H1 (cell line): ENCODE measurements at regions not wholly inside any gene's neighbourhood (a gene's known extent, or its start where the extent isn't known, plus 50 kb on each side); places are given as distances from the start of the nearest gene placed in this dataset.

ENCODE experiments used
- CTCF ChIA-PET: fragments of 300-600 bp; sonication (Branson Sonifier 250); formaldehyde crosslinking; loops from one replicate; lab custom pipeline; 2021; ENCODE audit not compliant: partially characterized antibody; lab: Charles Lee
- POLR2A ChIA-PET: fragments of 300-600 bp; sonication (Branson Sonifier 250); formaldehyde crosslinking; loops from one replicate; lab custom pipeline; 2021; ENCODE audit warnings: inconsistent platforms; ENCODE audit not compliant: partially characterized antibody; lab: Charles Lee
- DNase-seq, 2 experiments: peaks; one replicate each; pipeline versions ENCODE4 v3.0.0 to v3.0.0-alpha.2; 2010 to 2022; ENCODE audit warnings: low spot score in 2 of 2, low read depth in 1 of 2, mixed read lengths in 1 of 2
- FAIRE-seq: peaks from 2 replicates; lab custom pipeline; 2011; peaks lifted over from hg19 to GRCh38; lab: Jason Lieb, UNC
- H2AFZ ChIP-seq: 2 replicates; pipeline ENCODE4 v1.8.1; 2012; ENCODE audit warnings: low read length, inconsistent platforms
- H2AK5ac ChIP-seq: 2 replicates; pipeline ENCODE4 v1.6.1; 2013; ENCODE audit warnings: low read depth, low read length
- H2BK120ac ChIP-seq: replicated peaks from 2 replicates; pipeline ENCODE3; 2013; ENCODE audit warnings: low read depth, low read length, inconsistent platforms
- H2BK12ac ChIP-seq: 2 replicates; pipeline ENCODE4 v1.6.1; 2013; ENCODE audit warnings: low read depth, low read length
- H2BK15ac ChIP-seq: 2 replicates; pipeline ENCODE4 v1.6.1; 2013; ENCODE audit warnings: low read length
- H2BK20ac ChIP-seq: 2 replicates; pipeline ENCODE4 v1.6.1; 2013; ENCODE audit warnings: low read length
- H2BK5ac ChIP-seq: 2 replicates; pipeline ENCODE4 v1.6.1; 2013; ENCODE audit warnings: low read depth, low read length
- H3K14ac ChIP-seq: 2 replicates; pipeline ENCODE4 v1.6.1; 2013; ENCODE audit warnings: inconsistent platforms; ENCODE audit not compliant: insufficient read length
- H3K18ac ChIP-seq: 2 replicates; pipeline ENCODE4 v1.6.1; 2013; ENCODE audit warnings: low read length; ENCODE audit errors: extremely low read depth
- H3K23ac ChIP-seq: 2 replicates; pipeline ENCODE4 v1.6.1; 2013; ENCODE audit warnings: inconsistent platforms; ENCODE audit not compliant: insufficient read length
- H3K23me2 ChIP-seq: 2 replicates; pipeline ENCODE4 v1.6.1; 2013; ENCODE audit warnings: low read depth, low read length
- H3K27ac ChIP-seq: 2 replicates; pipeline ENCODE4 v1.6.1; 2011; ENCODE audit warnings: low read depth, low read length, inconsistent platforms
- H3K27me3 ChIP-seq, 4 experiments: replicated peaks in 1 of 4; 1 replicate in 1 of 4; 2 replicates in 3 of 4; pipeline versions ENCODE4 v1.6.1 to v1.8.1; 2011 to 2013; ENCODE audit warnings: low read length in 3 of 4, mild to moderate bottlenecking in 3 of 4, inconsistent platforms in 2 of 4, mixed read lengths in 2 of 4, moderate library complexity in 1 of 4; ENCODE audit not compliant: control insufficient read depth in 3 of 4, insufficient read depth in 3 of 4; ENCODE audit errors: extremely low read depth in 1 of 4
- H3K36me3 ChIP-seq, 4 experiments: 2 replicates each; pipeline versions ENCODE4 v1.6.1 to v1.8.1; 2011 to 2013; ENCODE audit warnings: mild to moderate bottlenecking in 4 of 4, low read length in 3 of 4, moderate library complexity in 2 of 4, control low read depth in 1 of 4, inconsistent platforms in 1 of 4; ENCODE audit not compliant: insufficient read depth in 4 of 4, control insufficient read depth in 2 of 4
- H3K4ac ChIP-seq: replicated peaks from 2 replicates; pipeline ENCODE3; 2013; ENCODE audit warnings: low read length, low read depth, mixed read lengths, inconsistent platforms; ENCODE audit not compliant: insufficient read length
- H3K4me1 ChIP-seq, 4 experiments: replicated peaks in 1 of 4; 1 replicate in 1 of 4; 2 replicates in 3 of 4; pipeline versions ENCODE4 v1.6.1 to v1.8.1; 2011 to 2013; ENCODE audit warnings: low read length in 3 of 4, inconsistent platforms in 2 of 4, mixed read lengths in 1 of 4; ENCODE audit not compliant: insufficient read depth in 4 of 4, control insufficient read depth in 3 of 4
- H3K4me2 ChIP-seq, 2 experiments: 2 replicates each; pipeline versions ENCODE4 v1.6.1 to v1.8.1; 2011 to 2013; ENCODE audit warnings: low read depth in 2 of 2, low read length in 2 of 2, control low read depth in 1 of 2, inconsistent platforms in 1 of 2, mild to moderate bottlenecking in 1 of 2; ENCODE audit not compliant: insufficient read depth in 1 of 2
- H3K4me3 ChIP-seq, 4 experiments: fragments of 200-600, 300-600 bp in 1 of 4; sonication (generic), shearing (Covaris generic), sonication (Bioruptor Twin) in 1 of 4; 2 replicates each; pipeline versions ENCODE4 v1.5.1 to v1.8.1; 2011 to 2016; ENCODE audit warnings: low read length in 4 of 4, low read depth in 3 of 4, control low read depth in 2 of 4, inconsistent platforms in 2 of 4, mild to moderate bottlenecking in 2 of 4, mixed read lengths in 1 of 4, moderate library complexity in 1 of 4; ENCODE audit not compliant: insufficient read depth in 2 of 4; ENCODE audit errors: extremely low read depth in 1 of 4
- H3K56ac ChIP-seq: replicated peaks from 2 replicates; pipeline ENCODE3; 2013; ENCODE audit warnings: low read depth, mild to moderate bottlenecking, mixed read lengths, low read length, inconsistent platforms; ENCODE audit not compliant: insufficient read length
- H3K79me1 ChIP-seq: 2 replicates; pipeline ENCODE4 v1.6.1; 2013; ENCODE audit warnings: low read depth, low read length, control low read depth
- H3K79me2 ChIP-seq, 2 experiments: 2 replicates each; pipeline versions ENCODE4 v1.6.1 to v1.8.1; 2012 to 2013; ENCODE audit warnings: low read length in 2 of 2, mild to moderate bottlenecking in 2 of 2, inconsistent platforms in 1 of 2; ENCODE audit not compliant: insufficient read depth in 2 of 2, control insufficient read depth in 1 of 2
- H3K9ac ChIP-seq, 4 experiments: replicated peaks in 1 of 4; 1 replicate in 1 of 4; 2 replicates in 3 of 4; pipeline versions ENCODE4 v1.6.1 to v1.8.1; 2011 to 2013; ENCODE audit warnings: low read depth in 3 of 4, low read length in 3 of 4, control low read depth in 2 of 4, mild to moderate bottlenecking in 2 of 4, moderate library complexity in 2 of 4, inconsistent platforms in 1 of 4; ENCODE audit errors: extremely low read depth in 1 of 4
- H3K9me3 ChIP-seq, 2 experiments: 2 replicates each; pipeline versions ENCODE4 v1.6.1 to v1.8.1; 2012 to 2013; ENCODE audit warnings: mild to moderate bottlenecking in 2 of 2, moderate library complexity in 2 of 2, control low read depth in 1 of 2, inconsistent platforms in 1 of 2, low read depth in 1 of 2, low read length in 1 of 2, mixed read lengths in 1 of 2; ENCODE audit not compliant: insufficient read depth in 2 of 2
- H4K20me1 ChIP-seq, 2 experiments: replicated peaks in 1 of 2; 2 replicates each; pipeline versions ENCODE3 to v1.8.1; 2011 to 2013; ENCODE audit warnings: inconsistent platforms in 2 of 2, low read length in 2 of 2, mild to moderate bottlenecking in 1 of 2; ENCODE audit not compliant: insufficient read depth in 2 of 2, control insufficient read depth in 1 of 2
- H4K5ac ChIP-seq: 2 replicates; pipeline ENCODE4 v1.6.1; 2013; ENCODE audit warnings: low read length, low read depth, mixed read lengths, inconsistent platforms; ENCODE audit not compliant: insufficient read length
- H4K8ac ChIP-seq: 2 replicates; pipeline ENCODE4 v1.8.0; 2013; ENCODE audit warnings: mild to moderate bottlenecking, moderate library complexity, low read length, inconsistent platforms; ENCODE audit not compliant: insufficient read depth; ENCODE audit errors: extremely low read depth
- H4K91ac ChIP-seq: replicated peaks from 2 replicates; pipeline ENCODE3; 2013; ENCODE audit warnings: low read length, mixed read lengths, inconsistent platforms; ENCODE audit not compliant: insufficient read length
- ASH2L ChIP-seq: fragments of 200-600, 300-600 bp; sonication (generic); IDR thresholded peaks from one replicate; pipeline ENCODE4 v1.7.1; 2017; ENCODE audit warnings: low read length
- CBX5 ChIP-seq: fragments of 300-800, 300-1000 bp; sonication (generic); IDR thresholded peaks from 2 replicates; pipeline ENCODE4 v1.7.1; 2016; ENCODE audit warnings: antibody characterized with exemption, low read length, low read depth
- CTBP2 ChIP-seq: IDR thresholded peaks from 2 replicates; pipeline ENCODE4 v1.7.0; 2011; ENCODE audit warnings: borderline replicate concordance, mild to moderate bottlenecking, moderate library complexity, mixed read lengths, low read length; ENCODE audit not compliant: insufficient read depth, insufficient read length
- EGR1 ChIP-seq: IDR thresholded peaks from 2 replicates; pipeline ENCODE4 v1.6.1; 2011; ENCODE audit warnings: low read depth, low read length, borderline replicate concordance
- EP300 ChIP-seq, 2 experiments: IDR thresholded peaks; 1 replicate in 1 of 2; 2 replicates in 1 of 2; pipeline ENCODE4 v1.6.1; 2011 to 2012; ENCODE audit warnings: low read depth in 2 of 2, low read length in 2 of 2, mild to moderate bottlenecking in 2 of 2, borderline replicate concordance in 1 of 2, inconsistent platforms in 1 of 2, moderate library complexity in 1 of 2
- GTF2F1 ChIP-seq: IDR thresholded peaks from 2 replicates; pipeline ENCODE4 v1.6.1; 2012; ENCODE audit warnings: low read depth, low read length, improper control_type of control experiment, borderline replicate concordance
- HDAC2 ChIP-seq, 2 experiments: fragments of 300-600 bp in 1 of 2; sonication (generic) in 1 of 2; IDR thresholded peaks; 2 replicates each; pipeline ENCODE4 v1.6.1; 2011 to 2012; ENCODE audit warnings: low read depth in 2 of 2, low read length in 2 of 2, mild to moderate bottlenecking in 2 of 2, moderate library complexity in 2 of 2, borderline replicate concordance in 1 of 2, inconsistent platforms in 1 of 2
- MAX ChIP-seq: IDR thresholded peaks from 2 replicates; pipeline ENCODE4 v1.6.1; 2012; ENCODE audit warnings: inconsistent platforms
- POU5F1 ChIP-seq: IDR thresholded peaks from 2 replicates; pipeline ENCODE4 v1.6.1; 2011; ENCODE audit warnings: low read depth, mild to moderate bottlenecking, low read length, moderate library complexity
- RAD21 ChIP-seq, 2 experiments: IDR thresholded peaks in 1 of 2; conservative IDR thresholded peaks in 1 of 2; 2 replicates each; pipeline ENCODE4 v1.6.1; 2011; ENCODE audit warnings: low read depth in 2 of 2, low read length in 2 of 2, improper control_type of control experiment in 1 of 2, inconsistent platforms in 1 of 2, mild to moderate bottlenecking in 1 of 2, moderate library complexity in 1 of 2
- SIN3A ChIP-seq, 2 experiments: IDR thresholded peaks in 1 of 2; conservative IDR thresholded peaks in 1 of 2; 2 replicates each; pipeline ENCODE4 v1.6.1; 2011 to 2012; ENCODE audit warnings: low read length in 2 of 2, improper control_type of control experiment in 1 of 2, low read depth in 1 of 2, mild to moderate bottlenecking in 1 of 2
- SUZ12 ChIP-seq: fragments of 200-600 bp; sonication (generic); IDR thresholded peaks from 2 replicates; pipeline ENCODE4 v1.6.1; 2012; ENCODE audit warnings: mild to moderate bottlenecking, inconsistent platforms, low read length, moderate library complexity, mixed read lengths
- TAF1 ChIP-seq: IDR thresholded peaks from 2 replicates; pipeline ENCODE4 v1.6.1; 2011; ENCODE audit warnings: mild to moderate bottlenecking, low read depth, low read length
- TEAD4 ChIP-seq: IDR thresholded peaks from 2 replicates; pipeline ENCODE4 v1.6.1; 2012; ENCODE audit warnings: low read depth, low read length, inconsistent platforms, mixed read lengths
- WGBS, 2 experiments: shearing (Covaris generic) in 1 of 2; methylation state at CpG; one replicate each; pipeline versions ENCODE4 v1.1.6 to v1.1.7; 2013 to 2015; ENCODE audit warnings: low lambda C conversion rate in 2 of 2, mixed read lengths in 2 of 2, inconsistent platforms in 1 of 2, low coverage in 1 of 2, missing lambda C conversion rate in 1 of 2; ENCODE audit not compliant: insufficient replicate concordance in 2 of 2, insufficient coverage in 1 of 2, insufficient read length in 1 of 2; ENCODE audit errors: extremely low coverage in 1 of 2, missing lambda C conversion rate in 1 of 2; 5-methylcytosine and 5-hydroxymethylcytosine counted together

- 100% methylated on average over 1 of the region's 1 CpG; no CpG with 5 or more reads in 1 of the 2 experiments for WGBS, 2 experiments
- H2BK120ac ChIP-seq, result no peak overlapping the region
- POLR2A ChIA-PET, result no interaction called here
- no peaks in the 10 kb centered on the region for H3K9me3 ChIP-seq
- H3K36me3 ChIP-seq, result no peaks in the 10 kb centered on the region
- no peak for DNase-seq
- no peak overlapping the region for H2BK15ac ChIP-seq
- no peak overlapping the region for H2BK12ac ChIP-seq
- H3K18ac ChIP-seq, result no peak overlapping the region
- no peaks in the 10 kb centered on the region for H3K4me1 ChIP-seq
- no peak for FAIRE-seq
- H3K56ac ChIP-seq, result no peak overlapping the region
- no peak overlapping the region for H4K8ac ChIP-seq
- H3K23ac ChIP-seq, result no peak overlapping the region
- H4K20me1 ChIP-seq, result no peaks in the 10 kb centered on the region
- CTCF ChIA-PET, result no interaction called here
- no peak overlapping the region for H3K14ac ChIP-seq
- no peak overlapping the region for H4K91ac ChIP-seq
- H3K79me2 ChIP-seq, result no peaks in the 10 kb centered on the region
- H3K4me2 ChIP-seq, result no peak overlapping the region
- no peak overlapping the region for H3K9ac ChIP-seq
- no peak overlapping the region for H2BK5ac ChIP-seq
- no peak overlapping the region for H4K5ac ChIP-seq
- no peaks in the 10 kb centered on the region for H3K23me2 ChIP-seq
- no peak overlapping the region for H3K27ac ChIP-seq
- no peaks in the 10 kb centered on the region for H3K79me1 ChIP-seq
- H2AK5ac ChIP-seq, result no peak overlapping the region
- no peak overlapping the region for H3K4ac ChIP-seq
- H2AFZ ChIP-seq, result no peak overlapping the region
- no peaks in the 10 kb centered on the region for H3K27me3 ChIP-seq
- H3K4me3 ChIP-seq, result no peak overlapping the region
- H2BK20ac ChIP-seq, result no peak overlapping the region
- no peak for TF ChIP-seq MAX
- no peak for TF ChIP-seq SIN3A (conservative IDR thresholded peaks at IDR 0.05 in 1 of 2, IDR thresholded peaks at IDR 0.05 in 1 of 2; ENCODE audit: low read depth in 1 of 2, low read length in 2 of 2)
- no peak for TF ChIP-seq EP300 (IDR thresholded peaks at IDR 0.05; ENCODE audit: borderline replicate concordance in 1 of 2, low read depth in 2 of 2, low read length in 2 of 2)
- TF ChIP-seq GTF2F1, result no peak
- TF ChIP-seq POU5F1, result no peak
- no peak for TF ChIP-seq EGR1
- no peak for TF ChIP-seq ASH2L
- no peak for TF ChIP-seq CTBP2
- TF ChIP-seq HDAC2 (IDR thresholded peaks at IDR 0.05; ENCODE audit: borderline replicate concordance in 1 of 2, low read depth in 2 of 2, low read length in 2 of 2), result no peak
- TF ChIP-seq RAD21 (IDR thresholded peaks at IDR 0.05 in 1 of 2, conservative IDR thresholded peaks at IDR 0.05 in 1 of 2; ENCODE audit: low read depth in 2 of 2, low read length in 2 of 2), result no peak
- no peak for TF ChIP-seq SUZ12
- TF ChIP-seq TEAD4, result no peak
- TF ChIP-seq TAF1, result no peak
- no peak for TF ChIP-seq CBX5
Measured at GRCh38 chrX:5702890-5703289, 525.8 kb downstream of the NLGN4X start.
